GM12878 (cell line): ENCODE measurements at regions not wholly inside any gene's neighbourhood (a gene's known extent, or its start where the extent isn't known, plus 50 kb on each side); places are given as distances from the start of the nearest gene placed in this dataset.

Experiments used
- ATAC-seq: fragments of 200-7000 bp; cut with Tn5 transposase; 3 replicates; pipeline ENCODE4 v1.9.1; 2020; ENCODE audit warnings: mild to moderate bottlenecking, moderate library complexity
- BruUV-seq: library from RNA; stranded (reverse); fragments of 400-500 nt; replicated peaks from 2 replicates; lab custom pipeline; 2021; lab: Mats Ljungman, UMichigan
- CTCF ChIA-PET: fragments of 300-600 bp; sonication (Branson Sonifier 250); formaldehyde crosslinking; extraction: SDS; loops from one replicate; lab custom pipeline; 2021; ENCODE audit warnings: inconsistent platforms; lab: Yijun Ruan, JAX
- POLR2A ChIA-PET: fragments of 350-600 bp; formaldehyde crosslinking; extraction: SDS; loops from one replicate; lab custom pipeline; 2021; ENCODE audit warnings: inconsistent platforms; lab: Charles Lee
- RAD21 ChIA-PET: fragments of 300-600 bp; sonication (Branson Sonifier 250); formaldehyde crosslinking; loops from one replicate; lab custom pipeline; 2023; ENCODE audit warnings: antibody characterized with exemption; ENCODE audit not compliant: unreplicated experiment; lab: Charles Lee
- SMC1A ChIA-PET: fragments of 300-600 bp; sonication (Branson Sonifier 250); formaldehyde crosslinking; loops from one replicate; lab custom pipeline; 2023; ENCODE audit not compliant: unreplicated experiment, uncharacterized antibody; lab: Charles Lee
- DNase-seq: peaks from one replicate; pipeline ENCODE4 v3.0.0-alpha.2; 2011; ENCODE audit warnings: low read depth, low spot score
- FAIRE-seq: peaks from 3 replicates; lab custom pipeline; 2011; peaks lifted over from hg19 to GRCh38; lab: Jason Lieb, UNC
- H2AFZ ChIP-seq: 2 replicates; pipeline ENCODE4 v1.6.0; 2011; ENCODE audit warnings: low read depth, low read length, control low read depth; ENCODE audit not compliant: control insufficient read depth
- H3K27ac ChIP-seq: 2 replicates; pipeline ENCODE4 v1.5.1; 2011; ENCODE audit warnings: control low read depth; ENCODE audit not compliant: control insufficient read depth, insufficient read depth
- H3K27me3 ChIP-seq, 2 experiments: replicated peaks in 1 of 2; 2 replicates each; pipeline versions ENCODE4 v1.6.0 to v1.6.1; 2011; ENCODE audit warnings: low read length in 1 of 2; ENCODE audit not compliant: control insufficient read depth in 2 of 2, insufficient read depth in 2 of 2
- H3K36me3 ChIP-seq, 2 experiments: 2 replicates each; pipeline ENCODE4 v1.5.1; 2011; ENCODE audit warnings: low read length in 1 of 2; ENCODE audit not compliant: control insufficient read depth in 2 of 2, insufficient read depth in 2 of 2
- H3K4me1 ChIP-seq: 2 replicates; pipeline ENCODE4 v1.6.1; 2011; ENCODE audit warnings: mild to moderate bottlenecking, low read length, moderate library complexity, mixed read lengths; ENCODE audit not compliant: control insufficient read depth, insufficient read depth
- H3K4me2 ChIP-seq: 2 replicates; pipeline ENCODE4 v1.6.0; 2011; ENCODE audit warnings: control low read depth; ENCODE audit not compliant: control insufficient read depth, insufficient read depth
- H3K4me3 ChIP-seq: fragments of 200-600 bp; sonication (generic); 2 replicates; pipeline ENCODE4 v1.5.1; 2016
- H3K79me2 ChIP-seq: 2 replicates; pipeline ENCODE4 v1.6.0; 2011; ENCODE audit warnings: low read length; ENCODE audit not compliant: control insufficient read depth, insufficient read depth
- H3K9ac ChIP-seq: 2 replicates; pipeline ENCODE4 v1.8.0; 2011; ENCODE audit warnings: low read length, control low read depth, mixed read lengths; ENCODE audit not compliant: control insufficient read depth, insufficient read depth
- H3K9me3 ChIP-seq: replicated peaks from 3 replicates; pipeline ENCODE4 v1.5.1; 2011; ENCODE audit warnings: mild to moderate bottlenecking, low read length; ENCODE audit not compliant: control insufficient read depth, insufficient read depth
- H4K20me1 ChIP-seq: 2 replicates; pipeline ENCODE4 v1.6.0; 2011; ENCODE audit not compliant: control insufficient read depth, insufficient read depth
- HDAC6 ChIP-seq: fragments of 200-600 bp; sonication (generic); IDR thresholded peaks from one replicate; pipeline ENCODE4 v1.8.0; 2017; ENCODE audit warnings: antibody characterized with exemption; ENCODE audit not compliant: unreplicated experiment
- IKZF1 ChIP-seq: fragments of 450-650 bp; conservative IDR thresholded peaks from 2 replicates; pipeline ENCODE4 v1.6.1; 2017; ENCODE audit warnings: antibody characterized with exemption, mild to moderate bottlenecking
- JUND ChIP-seq: IDR thresholded peaks from 2 replicates; pipeline ENCODE4 v1.6.1; 2012; ENCODE audit warnings: low read depth, mild to moderate bottlenecking, low read length, improper control_type of control experiment, moderate library complexity
- NFXL1 ChIP-seq: fragments of 450-650 bp; IDR thresholded peaks from 2 replicates; pipeline ENCODE4 v1.6.1; 2017; ENCODE audit warnings: antibody characterized with exemption, mild to moderate bottlenecking, borderline replicate concordance
- POLR2AphosphoS2 ChIP-seq: IDR thresholded peaks from 2 replicates; pipeline ENCODE4 v1.6.1; 2011; ENCODE audit warnings: low read depth, mild to moderate bottlenecking, low read length, improper control_type of control experiment, moderate library complexity
- POLR2AphosphoS5 ChIP-seq: IDR thresholded peaks from 2 replicates; pipeline ENCODE4 v1.6.1; 2011; ENCODE audit warnings: mild to moderate bottlenecking, low read length, inconsistent platforms
- POU2F2 ChIP-seq: IDR thresholded peaks from 3 replicates; pipeline ENCODE4 v1.6.1; 2011; ENCODE audit warnings: low read depth, mild to moderate bottlenecking, low read length, borderline replicate concordance
- WGBS: methylation state at CpG from one replicate; pipeline ENCODE4 v1.1.6; 2016; ENCODE audit warnings: low lambda C conversion rate; ENCODE audit not compliant: insufficient replicate concordance, insufficient coverage; ENCODE audit errors: missing lambda C conversion rate; 5-methylcytosine and 5-hydroxymethylcytosine counted together
- in situ Hi-C: fragments of 300-500 bp; cut with MboI; formaldehyde crosslinking; loops from 9 replicates; pipeline ENCODE4 v1.14.3; 2018; ENCODE audit warnings: mixed read lengths
- intact Hi-C: fragments of 100-400 bp; cut with micrococcal nuclease; formaldehyde crosslinking; loops from one replicate; pipeline ENCODE4 v1.14.2; 2022; ENCODE audit not compliant: unreplicated experiment
- TF ChIP-seq, protein P1 (sequence below): fragments of 450-650 bp; formaldehyde crosslinking; IDR thresholded peaks from 2 replicates; pipeline ENCODE4 v1.5.0; 2022; ENCODE audit warnings: mild to moderate bottlenecking, missing genetic modification characterization
- TF ChIP-seq, protein P2 (sequence below): IDR thresholded peaks from 2 replicates; pipeline ENCODE4 v1.6.1; 2012; ENCODE audit warnings: improper control_type of control experiment, low read depth, low read length; ENCODE audit not compliant: insufficient replicate concordance
- TF ChIP-seq, protein P3 (sequence below): fragments of 450-650 bp; formaldehyde crosslinking; IDR thresholded peaks from 2 replicates; pipeline ENCODE4 v1.4.0; 2020; ENCODE audit warnings: mild to moderate bottlenecking, moderate library complexity

DNA sequence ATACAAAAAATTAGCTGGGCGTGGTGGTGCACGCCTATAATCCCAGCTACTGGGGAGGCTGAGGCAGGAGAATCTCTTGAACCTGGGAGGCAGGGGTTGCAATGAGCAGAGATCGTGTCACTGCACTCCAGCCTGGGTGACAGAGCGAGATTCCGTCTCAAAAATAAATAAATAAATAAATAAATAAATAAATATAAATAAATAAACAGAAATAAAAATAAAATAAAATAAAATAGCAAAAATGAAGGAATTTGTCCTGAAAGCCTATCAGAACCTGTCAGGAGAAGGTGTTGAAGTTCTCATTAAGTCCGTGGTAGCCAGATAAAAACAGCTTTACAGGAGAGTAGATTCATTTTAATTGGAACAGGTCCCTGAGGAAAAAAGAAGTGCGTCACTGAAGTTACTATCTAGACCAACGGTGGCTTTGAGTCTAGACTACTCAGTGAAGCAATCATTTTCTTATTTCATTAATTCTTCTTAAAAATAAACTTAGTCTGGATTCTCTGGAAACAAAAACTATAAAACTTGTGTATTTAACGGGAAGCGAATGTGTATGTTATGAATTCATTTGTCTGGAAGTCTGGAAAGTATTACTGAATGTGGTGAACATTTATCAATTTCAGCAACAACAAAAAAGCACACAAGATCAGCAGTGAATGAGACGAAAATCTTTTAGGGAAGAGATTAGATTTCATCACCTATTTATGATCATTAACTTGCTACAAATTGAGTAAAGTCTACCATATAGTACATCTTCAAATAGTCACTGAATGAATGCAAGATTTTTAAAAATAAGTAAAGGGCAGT, 248.5 kb upstream of the PDE3A start:
- FAIRE-seq: no peak
- 37% methylated on average over 11 of the region's 11 CpGs for WGBS
- in situ Hi-C loops (no loop called here), intact Hi-C loops (loop anchor here (5.0 kb wide), 2 partner anchors 202 to 428 kb away; no protein-coding TSS in a partner anchor)
- ATAC-seq: no peak
- Histone ChIP-seq H3K9me3 (no peaks in the 10 kb centered on the region; the same call in 2 of the 3 replicates), H3K4me1 (no peaks in the 10 kb centered on the region), H3K36me3 (no peaks in the 10 kb centered on the region), H3K4me2 (no peak overlapping the region), H3K9ac (no peak overlapping the region), H3K27me3 (no peaks in the 10 kb centered on the region), H2AFZ (no peak overlapping the region), H4K20me1 (no peaks in the 10 kb centered on the region), H3K27ac (no peak overlapping the region), H3K79me2 (no peaks in the 10 kb centered on the region), H3K4me3 (no peak overlapping the region)
- CTCF ChIA-PET: interaction anchor here (1.0 kb wide), 1 partner anchor 24 kb away, joined by 3 read pairs; no protein-coding TSS in a partner anchor
- POLR2A ChIA-PET: no interaction called here
- no peak for DNase-seq
- RAD21 ChIA-PET: no interaction called here
- SMC1A ChIA-PET: interaction anchor here (1.1 kb wide), 1 partner anchor 19 kb away, joined by 3 read pairs; no protein-coding TSS in a partner anchor
- no TSS peak for BruUV-seq
- TF ChIP-seq POU2F2 (no peak), POLR2AphosphoS5 (no peak), POLR2AphosphoS2 (no peak), IKZF1 (no peak), NFXL1 (no peak), JUND (no peak), HDAC6 (no peak)
- TF ChIP-seq, protein P1, sequence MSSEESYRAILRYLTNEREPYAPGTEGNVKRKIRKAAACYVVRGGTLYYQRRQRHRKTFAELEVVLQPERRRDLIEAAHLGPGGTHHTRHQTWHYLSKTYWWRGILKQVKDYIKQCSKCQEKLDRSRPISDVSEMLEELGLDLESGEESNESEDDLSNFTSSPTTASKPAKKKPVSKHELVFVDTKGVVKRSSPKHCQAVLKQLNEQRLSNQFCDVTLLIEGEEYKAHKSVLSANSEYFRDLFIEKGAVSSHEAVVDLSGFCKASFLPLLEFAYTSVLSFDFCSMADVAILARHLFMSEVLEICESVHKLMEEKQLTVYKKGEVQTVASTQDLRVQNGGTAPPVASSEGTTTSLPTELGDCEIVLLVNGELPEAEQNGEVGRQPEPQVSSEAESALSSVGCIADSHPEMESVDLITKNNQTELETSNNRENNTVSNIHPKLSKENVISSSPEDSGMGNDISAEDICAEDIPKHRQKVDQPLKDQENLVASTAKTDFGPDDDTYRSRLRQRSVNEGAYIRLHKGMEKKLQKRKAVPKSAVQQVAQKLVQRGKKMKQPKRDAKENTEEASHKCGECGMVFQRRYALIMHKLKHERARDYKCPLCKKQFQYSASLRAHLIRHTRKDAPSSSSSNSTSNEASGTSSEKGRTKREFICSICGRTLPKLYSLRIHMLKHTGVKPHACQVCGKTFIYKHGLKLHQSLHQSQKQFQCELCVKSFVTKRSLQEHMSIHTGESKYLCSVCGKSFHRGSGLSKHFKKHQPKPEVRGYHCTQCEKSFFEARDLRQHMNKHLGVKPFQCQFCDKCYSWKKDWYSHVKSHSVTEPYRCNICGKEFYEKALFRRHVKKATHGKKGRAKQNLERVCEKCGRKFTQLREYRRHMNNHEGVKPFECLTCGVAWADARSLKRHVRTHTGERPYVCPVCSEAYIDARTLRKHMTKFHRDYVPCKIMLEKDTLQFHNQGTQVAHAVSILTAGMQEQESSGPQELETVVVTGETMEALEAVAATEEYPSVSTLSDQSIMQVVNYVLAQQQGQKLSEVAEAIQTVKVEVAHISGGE (CRISPR knock-in tag): no peak
- TF ChIP-seq, protein P2, sequence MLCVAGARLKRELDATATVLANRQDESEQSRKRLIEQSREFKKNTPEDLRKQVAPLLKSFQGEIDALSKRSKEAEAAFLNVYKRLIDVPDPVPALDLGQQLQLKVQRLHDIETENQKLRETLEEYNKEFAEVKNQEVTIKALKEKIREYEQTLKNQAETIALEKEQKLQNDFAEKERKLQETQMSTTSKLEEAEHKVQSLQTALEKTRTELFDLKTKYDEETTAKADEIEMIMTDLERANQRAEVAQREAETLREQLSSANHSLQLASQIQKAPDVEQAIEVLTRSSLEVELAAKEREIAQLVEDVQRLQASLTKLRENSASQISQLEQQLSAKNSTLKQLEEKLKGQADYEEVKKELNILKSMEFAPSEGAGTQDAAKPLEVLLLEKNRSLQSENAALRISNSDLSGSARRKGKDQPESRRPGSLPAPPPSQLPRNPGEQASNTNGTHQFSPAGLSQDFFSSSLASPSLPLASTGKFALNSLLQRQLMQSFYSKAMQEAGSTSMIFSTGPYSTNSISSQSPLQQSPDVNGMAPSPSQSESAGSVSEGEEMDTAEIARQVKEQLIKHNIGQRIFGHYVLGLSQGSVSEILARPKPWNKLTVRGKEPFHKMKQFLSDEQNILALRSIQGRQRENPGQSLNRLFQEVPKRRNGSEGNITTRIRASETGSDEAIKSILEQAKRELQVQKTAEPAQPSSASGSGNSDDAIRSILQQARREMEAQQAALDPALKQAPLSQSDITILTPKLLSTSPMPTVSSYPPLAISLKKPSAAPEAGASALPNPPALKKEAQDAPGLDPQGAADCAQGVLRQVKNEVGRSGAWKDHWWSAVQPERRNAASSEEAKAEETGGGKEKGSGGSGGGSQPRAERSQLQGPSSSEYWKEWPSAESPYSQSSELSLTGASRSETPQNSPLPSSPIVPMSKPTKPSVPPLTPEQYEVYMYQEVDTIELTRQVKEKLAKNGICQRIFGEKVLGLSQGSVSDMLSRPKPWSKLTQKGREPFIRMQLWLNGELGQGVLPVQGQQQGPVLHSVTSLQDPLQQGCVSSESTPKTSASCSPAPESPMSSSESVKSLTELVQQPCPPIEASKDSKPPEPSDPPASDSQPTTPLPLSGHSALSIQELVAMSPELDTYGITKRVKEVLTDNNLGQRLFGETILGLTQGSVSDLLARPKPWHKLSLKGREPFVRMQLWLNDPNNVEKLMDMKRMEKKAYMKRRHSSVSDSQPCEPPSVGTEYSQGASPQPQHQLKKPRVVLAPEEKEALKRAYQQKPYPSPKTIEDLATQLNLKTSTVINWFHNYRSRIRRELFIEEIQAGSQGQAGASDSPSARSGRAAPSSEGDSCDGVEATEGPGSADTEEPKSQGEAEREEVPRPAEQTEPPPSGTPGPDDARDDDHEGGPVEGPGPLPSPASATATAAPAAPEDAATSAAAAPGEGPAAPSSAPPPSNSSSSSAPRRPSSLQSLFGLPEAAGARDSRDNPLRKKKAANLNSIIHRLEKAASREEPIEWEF: no peak
- TF ChIP-seq, protein P3, sequence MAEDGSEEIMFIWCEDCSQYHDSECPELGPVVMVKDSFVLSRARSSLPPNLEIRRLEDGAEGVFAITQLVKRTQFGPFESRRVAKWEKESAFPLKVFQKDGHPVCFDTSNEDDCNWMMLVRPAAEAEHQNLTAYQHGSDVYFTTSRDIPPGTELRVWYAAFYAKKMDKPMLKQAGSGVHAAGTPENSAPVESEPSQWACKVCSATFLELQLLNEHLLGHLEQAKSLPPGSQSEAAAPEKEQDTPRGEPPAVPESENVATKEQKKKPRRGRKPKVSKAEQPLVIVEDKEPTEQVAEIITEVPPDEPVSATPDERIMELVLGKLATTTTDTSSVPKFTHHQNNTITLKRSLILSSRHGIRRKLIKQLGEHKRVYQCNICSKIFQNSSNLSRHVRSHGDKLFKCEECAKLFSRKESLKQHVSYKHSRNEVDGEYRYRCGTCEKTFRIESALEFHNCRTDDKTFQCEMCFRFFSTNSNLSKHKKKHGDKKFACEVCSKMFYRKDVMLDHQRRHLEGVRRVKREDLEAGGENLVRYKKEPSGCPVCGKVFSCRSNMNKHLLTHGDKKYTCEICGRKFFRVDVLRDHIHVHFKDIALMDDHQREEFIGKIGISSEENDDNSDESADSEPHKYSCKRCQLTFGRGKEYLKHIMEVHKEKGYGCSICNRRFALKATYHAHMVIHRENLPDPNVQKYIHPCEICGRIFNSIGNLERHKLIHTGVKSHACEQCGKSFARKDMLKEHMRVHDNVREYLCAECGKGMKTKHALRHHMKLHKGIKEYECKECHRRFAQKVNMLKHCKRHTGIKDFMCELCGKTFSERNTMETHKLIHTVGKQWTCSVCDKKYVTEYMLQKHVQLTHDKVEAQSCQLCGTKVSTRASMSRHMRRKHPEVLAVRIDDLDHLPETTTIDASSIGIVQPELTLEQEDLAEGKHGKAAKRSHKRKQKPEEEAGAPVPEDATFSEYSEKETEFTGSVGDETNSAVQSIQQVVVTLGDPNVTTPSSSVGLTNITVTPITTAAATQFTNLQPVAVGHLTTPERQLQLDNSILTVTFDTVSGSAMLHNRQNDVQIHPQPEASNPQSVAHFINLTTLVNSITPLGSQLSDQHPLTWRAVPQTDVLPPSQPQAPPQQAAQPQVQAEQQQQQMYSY: no peak
